ACC112 (cell line): ENCODE measurements at regions not wholly inside any gene's neighbourhood (a gene's known extent, or its start where the extent isn't known, plus 50 kb on each side); places are given as distances from the start of the nearest gene placed in this dataset.

Experiments
- H2AFZ ChIP-seq: fragments of 200-600 bp; sonication (generic); one replicate; pipeline ENCODE4 v1.6.0; 2017; ENCODE audit warnings: antibody characterized with exemption, low read length; ENCODE audit not compliant: unreplicated experiment
- H3K27ac ChIP-seq: fragments of 200-600 bp; sonication (generic); 2 replicates; pipeline ENCODE4 v1.5.1; 2014; ENCODE audit warnings: low read depth, mild to moderate bottlenecking, antibody characterized with exemption, low read length, moderate library complexity
- H3K27me3 ChIP-seq: fragments of 200-600 bp; sonication (generic); 2 replicates; pipeline ENCODE4 v1.6.1; 2014; ENCODE audit warnings: mild to moderate bottlenecking, antibody characterized with exemption, low read length, moderate library complexity, mixed read lengths; ENCODE audit not compliant: insufficient read depth
- H3K36me3 ChIP-seq: fragments of 200-600 bp; sonication (generic); 2 replicates; pipeline ENCODE4 v1.6.1; 2016; ENCODE audit warnings: mild to moderate bottlenecking, antibody characterized with exemption, low read length, moderate library complexity, mixed read lengths; ENCODE audit not compliant: insufficient read depth
- H3K4me1 ChIP-seq: fragments of 200-600 bp; sonication (generic); one replicate; pipeline ENCODE4 v1.6.1; 2016; ENCODE audit warnings: low read length, mixed read lengths; ENCODE audit not compliant: insufficient read depth, unreplicated experiment, control insufficient read depth
- H3K4me3 ChIP-seq: fragments of 200-600 bp; sonication (generic); 2 replicates; pipeline ENCODE4 v1.5.1; 2014; ENCODE audit warnings: mild to moderate bottlenecking, low read depth, low read length
- H3K79me2 ChIP-seq: fragments of 200-600 bp; sonication (generic); one replicate; pipeline ENCODE4 v1.6.0; 2016; ENCODE audit warnings: low read length; ENCODE audit not compliant: control insufficient read depth, unreplicated experiment, insufficient read depth

GRCh38 chr12:118790578-118790977 is 190.8 kb upstream of the SRRM4 start:
- H3K4me1 ChIP-seq, result no peaks in the 10 kb centered on the region
- H3K79me2 ChIP-seq, result no peaks in the 10 kb centered on the region
- H3K27me3 ChIP-seq, result no peaks in the 10 kb centered on the region
- H3K27ac ChIP-seq, result no peak overlapping the region
- no peak overlapping the region for H2AFZ ChIP-seq
- H3K4me3 ChIP-seq, result no peak overlapping the region
- H3K36me3 ChIP-seq, result no peaks in the 10 kb centered on the region

GRCh38 chr12:118813778-118814357 is 167.5 kb upstream of the SRRM4 start:
- H3K27me3 ChIP-seq, result no peaks in the 10 kb centered on the region
- no peaks in the 10 kb centered on the region for H3K4me1 ChIP-seq
- H3K79me2 ChIP-seq, result no peaks in the 10 kb centered on the region
- no peak overlapping the region for H3K27ac ChIP-seq
- H3K4me3 ChIP-seq, result no peak overlapping the region
- no peak overlapping the region for H2AFZ ChIP-seq
- H3K36me3 ChIP-seq, result no peaks in the 10 kb centered on the region

GRCh38 chr12:118816296-118816695 is 165.0 kb upstream of the SRRM4 start:
- no peak overlapping the region for H3K4me3 ChIP-seq
- H3K27me3 ChIP-seq, result no peaks in the 10 kb centered on the region
- no peak overlapping the region for H3K27ac ChIP-seq
- H2AFZ ChIP-seq, result no peak overlapping the region
- no peaks in the 10 kb centered on the region for H3K36me3 ChIP-seq
- H3K4me1 ChIP-seq, result no peaks in the 10 kb centered on the region
- H3K79me2 ChIP-seq, result no peaks in the 10 kb centered on the region

- H2AFZ ChIP-seq, result no peak overlapping the region
- no peaks in the 10 kb centered on the region for H3K79me2 ChIP-seq
- H3K4me1 ChIP-seq, result no peaks in the 10 kb centered on the region
- H3K4me3 ChIP-seq, result no peak overlapping the region
- H3K27me3 ChIP-seq, result no peaks in the 10 kb centered on the region
- H3K36me3 ChIP-seq, result no peaks in the 10 kb centered on the region
- H3K27ac ChIP-seq, result no peak overlapping the region
Measured at GRCh38 chr12:118821386-118821925, 159.9 kb upstream of the SRRM4 start.

- H2AFZ ChIP-seq, result no peak overlapping the region
- H3K4me3 ChIP-seq, result no peak overlapping the region
- H3K4me1 ChIP-seq, result no peaks in the 10 kb centered on the region
- H3K27me3 ChIP-seq, result no peaks in the 10 kb centered on the region
- no peak overlapping the region for H3K27ac ChIP-seq
- H3K36me3 ChIP-seq, result no peaks in the 10 kb centered on the region
- H3K79me2 ChIP-seq, result no peaks in the 10 kb centered on the region
Measured at GRCh38 chr12:118822512-118822911, 158.8 kb upstream of the SRRM4 start.

- Histone ChIP-seq H2AFZ (no peak overlapping the region), H3K27me3 (no peaks in the 10 kb centered on the region), H3K4me1 (no peaks in the 10 kb centered on the region), H3K36me3 (no peaks in the 10 kb centered on the region), H3K4me3 (no peak overlapping the region), H3K27ac (no peak overlapping the region), H3K79me2 (no peaks in the 10 kb centered on the region)
Measured at GRCh38 chr12:118827047-118827446, 154.3 kb upstream of the SRRM4 start.

- Histone ChIP-seq H3K27me3 (no peaks in the 10 kb centered on the region), H3K36me3 (no peaks in the 10 kb centered on the region), H2AFZ (no peak overlapping the region), H3K4me1 (no peaks in the 10 kb centered on the region), H3K4me3 (no peak overlapping the region), H3K79me2 (no peaks in the 10 kb centered on the region), H3K27ac (no peak overlapping the region)
Measured at GRCh38 chr12:118827606-118828005, 153.7 kb upstream of the SRRM4 start.

- Histone ChIP-seq H3K79me2 (no peaks in the 10 kb centered on the region), H2AFZ (no peak overlapping the region), H3K4me3 (no peak overlapping the region), H3K36me3 (no peaks in the 10 kb centered on the region), H3K27me3 (no peaks in the 10 kb centered on the region), H3K27ac (no peak overlapping the region), H3K4me1 (no peaks in the 10 kb centered on the region)
Measured at GRCh38 chr12:118830296-118830695, 151.0 kb upstream of the SRRM4 start.

- Histone ChIP-seq H3K4me3 (no peak overlapping the region), H3K79me2 (no peaks in the 10 kb centered on the region), H3K4me1 (no peaks in the 10 kb centered on the region), H2AFZ (no peak overlapping the region), H3K27ac (no peak overlapping the region), H3K36me3 (no peaks in the 10 kb centered on the region), H3K27me3 (no peaks in the 10 kb centered on the region)
Measured at GRCh38 chr12:118835926-118836325, 145.4 kb upstream of the SRRM4 start.

- Histone ChIP-seq H3K79me2 (no peaks in the 10 kb centered on the region), H3K27ac (no peak overlapping the region), H3K36me3 (no peaks in the 10 kb centered on the region)
Measured at GRCh38 chr12:118840399-118840798, 140.9 kb upstream of the SRRM4 start.

GRCh38 chr12:118840878-118841277 is 140.5 kb upstream of the SRRM4 start:
- no peaks in the 10 kb centered on the region for H3K27me3 ChIP-seq
- H2AFZ ChIP-seq, result no peak overlapping the region
- no peaks in the 10 kb centered on the region for H3K4me1 ChIP-seq
- no peak overlapping the region for H3K4me3 ChIP-seq
- no peaks in the 10 kb centered on the region for H3K79me2 ChIP-seq
- H3K36me3 ChIP-seq, result no peaks in the 10 kb centered on the region
- H3K27ac ChIP-seq, result no peak overlapping the region

More at GRCh38 chr12:118840399-118840798, 140.9 kb upstream of the SRRM4 start:
- no peaks in the 10 kb centered on the region for H3K4me1 ChIP-seq
- H3K27me3 ChIP-seq, result no peaks in the 10 kb centered on the region
- no peak overlapping the region for H2AFZ ChIP-seq
- H3K4me3 ChIP-seq, result no peak overlapping the region
